Nephron (organoid): ENCODE measurements at regions not wholly inside any gene's neighbourhood (a gene's known extent, or its start where the extent isn't known, plus 50 kb on each side); places are given as distances from the start of the nearest gene placed in this dataset.

ENCODE experiments used
- H3K27ac Mint-ChIP-seq, 3 experiments: 2 replicates each; pipeline ENCODE4 v1.8.0; 2020; ENCODE audit warnings: mixed read lengths in 3 of 3, mild to moderate bottlenecking in 2 of 3, moderate library complexity in 1 of 3
- H3K27me3 Mint-ChIP-seq: 2 replicates; pipeline ENCODE4 v1.8.0; 2021; ENCODE audit warnings: low read depth, mild to moderate bottlenecking, moderate library complexity, mixed read lengths
- H3K36me3 Mint-ChIP-seq: 2 replicates; pipeline ENCODE4 v1.8.0; 2020; ENCODE audit warnings: low read depth, mixed read lengths
- H3K4me1 Mint-ChIP-seq: 2 replicates; pipeline ENCODE4 v1.8.0; 2020; ENCODE audit warnings: mixed read lengths
- H3K4me3 Mint-ChIP-seq, 3 experiments: 2 replicates each; pipeline ENCODE4 v1.8.0; 2020; ENCODE audit warnings: mild to moderate bottlenecking in 3 of 3, mixed read lengths in 3 of 3, moderate library complexity in 2 of 3
- H3K9me3 Mint-ChIP-seq: 2 replicates; pipeline ENCODE4 v1.8.0; 2020; ENCODE audit warnings: mixed read lengths
- CTCF ChIP-seq, 3 experiments: fragments of 200-600 bp; sonication (generic); IDR thresholded peaks; one replicate each; pipeline ENCODE4 v1.5.0; 2021; ENCODE audit warnings: antibody characterized with exemption in 3 of 3; ENCODE audit not compliant: unreplicated experiment in 3 of 3

GRCh38 chr4:42736527-42737195, 79.8 kb upstream of the ATP8A1 start:
- no peaks in the 10 kb centered on the region for H3K4me1 Mint-ChIP-seq
- TF ChIP-seq CTCF (IDR thresholded peaks at IDR 0.05; ENCODE audit: unreplicated experiment in 3 of 3): no peak
- H3K27me3 Mint-ChIP-seq: no peaks in the 10 kb centered on the region
- no peak overlapping the region for H3K27ac Mint-ChIP-seq
- no peak overlapping the region for H3K4me3 Mint-ChIP-seq
- no peaks in the 10 kb centered on the region for H3K36me3 Mint-ChIP-seq
- peaks cover 21% of the 10 kb centered on the region for H3K9me3 Mint-ChIP-seq

GRCh38 chr4:42733380-42733779, 76.5 kb upstream of the ATP8A1 start:
- H3K27ac Mint-ChIP-seq: no peak overlapping the region
- peaks cover 11% of the 10 kb centered on the region for H3K9me3 Mint-ChIP-seq
- H3K36me3 Mint-ChIP-seq: no peaks in the 10 kb centered on the region
- no peaks in the 10 kb centered on the region for H3K4me1 Mint-ChIP-seq
- no peaks in the 10 kb centered on the region for H3K27me3 Mint-ChIP-seq
- no peak overlapping the region for H3K4me3 Mint-ChIP-seq
- no peak for TF ChIP-seq CTCF (IDR thresholded peaks at IDR 0.05; ENCODE audit: unreplicated experiment in 3 of 3)

- no peaks in the 10 kb centered on the region for H3K4me1 Mint-ChIP-seq
- no peaks in the 10 kb centered on the region for H3K36me3 Mint-ChIP-seq
- H3K4me3 Mint-ChIP-seq: no peak overlapping the region
- H3K27ac Mint-ChIP-seq: no peak overlapping the region
- H3K9me3 Mint-ChIP-seq: peaks cover 6% of the 10 kb centered on the region
- H3K27me3 Mint-ChIP-seq: no peaks in the 10 kb centered on the region
- TF ChIP-seq CTCF (IDR thresholded peaks at IDR 0.05; ENCODE audit: unreplicated experiment in 3 of 3): no peak
These were observed 75.9 kb upstream of the ATP8A1 start for GRCh38 chr4:42732776-42733175.

- H3K4me3 Mint-ChIP-seq: no peak overlapping the region
- TF ChIP-seq CTCF (IDR thresholded peaks at IDR 0.05; ENCODE audit: unreplicated experiment in 3 of 3): no peak
- no peaks in the 10 kb centered on the region for H3K9me3 Mint-ChIP-seq
- no peaks in the 10 kb centered on the region for H3K4me1 Mint-ChIP-seq
- H3K36me3 Mint-ChIP-seq: no peaks in the 10 kb centered on the region
- H3K27ac Mint-ChIP-seq: no peak overlapping the region
- H3K27me3 Mint-ChIP-seq: no peaks in the 10 kb centered on the region
These were observed 72.8 kb upstream of the ATP8A1 start for GRCh38 chr4:42729505-42730237.

- Mint-ChIP-seq H3K27ac (no peak overlapping the region), H3K9me3 (no peaks in the 10 kb centered on the region), H3K4me1 (no peaks in the 10 kb centered on the region), H3K36me3 (no peaks in the 10 kb centered on the region), H3K4me3 (no peak overlapping the region), H3K27me3 (no peaks in the 10 kb centered on the region)
- TF ChIP-seq CTCF (IDR thresholded peaks at IDR 0.05; ENCODE audit: unreplicated experiment in 3 of 3): no peak
These were observed 67.5 kb upstream of the ATP8A1 start for GRCh38 chr4:42724451-42724850.

- TF ChIP-seq CTCF (IDR thresholded peaks at IDR 0.05; ENCODE audit: unreplicated experiment in 3 of 3): no peak
- Mint-ChIP-seq H3K4me1 (no peaks in the 10 kb centered on the region), H3K27me3 (no peaks in the 10 kb centered on the region), H3K9me3 (no peaks in the 10 kb centered on the region), H3K4me3 (no peak overlapping the region), H3K36me3 (no peaks in the 10 kb centered on the region), H3K27ac (no peak overlapping the region)
These were observed 63.6 kb upstream of the ATP8A1 start for GRCh38 chr4:42720533-42720932.
